H1 (cell line): ENCODE measurements at regions not wholly inside any gene's neighbourhood (a gene's known extent, or its start where the extent isn't known, plus 50 kb on each side); places are given as distances from the start of the nearest gene placed in this dataset.

Source experiments
- CHD2 ChIP-seq: IDR thresholded peaks from 2 replicates; pipeline ENCODE4 v1.6.1; 2012; ENCODE audit warnings: low read length, improper control_type of control experiment
- CREB1 ChIP-seq: IDR thresholded peaks from 2 replicates; pipeline ENCODE4 v1.6.1; 2012; ENCODE audit warnings: inconsistent platforms
- E2F6 ChIP-seq: IDR thresholded peaks from 2 replicates; pipeline ENCODE4 v1.6.1; 2012; ENCODE audit warnings: inconsistent platforms
- EP300 ChIP-seq, 2 experiments: IDR thresholded peaks; 1 replicate in 1 of 2; 2 replicates in 1 of 2; pipeline ENCODE4 v1.6.1; 2011 to 2012; ENCODE audit warnings: low read depth in 2 of 2, low read length in 2 of 2, mild to moderate bottlenecking in 2 of 2, borderline replicate concordance in 1 of 2, inconsistent platforms in 1 of 2, moderate library complexity in 1 of 2
- EZH2 ChIP-seq: fragments of 200-600 bp; sonication (generic); IDR thresholded peaks from 2 replicates; pipeline ENCODE4 v1.7.1; 2012; ENCODE audit warnings: low read depth, mild to moderate bottlenecking, moderate library complexity, low read length, inconsistent platforms; ENCODE audit not compliant: severe bottlenecking
- GABPA ChIP-seq: IDR thresholded peaks from 2 replicates; pipeline ENCODE4 v1.6.1; 2011; ENCODE audit warnings: mild to moderate bottlenecking, low read length, moderate library complexity, borderline replicate concordance; ENCODE audit not compliant: insufficient read depth
- POLR2A ChIP-seq, 2 experiments: IDR thresholded peaks; 1 replicate in 1 of 2; 2 replicates in 1 of 2; pipeline ENCODE4 v1.6.1; 2011; ENCODE audit warnings: low read depth in 2 of 2, low read length in 2 of 2, mild to moderate bottlenecking in 2 of 2; ENCODE audit errors: control extremely low read depth in 1 of 2
- RFX5 ChIP-seq: IDR thresholded peaks from 2 replicates; pipeline ENCODE4 v1.6.1; 2011; ENCODE audit warnings: low read depth, low read length, improper control_type of control experiment, borderline replicate concordance
- ZNF274 ChIP-seq: IDR thresholded peaks from 2 replicates; pipeline ENCODE4 v1.7.0; 2012; ENCODE audit warnings: low read length, borderline replicate concordance; ENCODE audit errors: extremely low read depth
- TF ChIP-seq, protein P1 (sequence below), 3 experiments: IDR thresholded peaks; 1 replicate in 2 of 3; 2 replicates in 1 of 3; pipeline versions ENCODE4 v1.5.1 to v1.6.1; 2011; ENCODE audit warnings: low read length in 3 of 3, mild to moderate bottlenecking in 3 of 3, inconsistent platforms in 2 of 3, low read depth in 1 of 3, moderate library complexity in 1 of 3; ENCODE audit not compliant: insufficient read depth in 1 of 3; ENCODE audit errors: control extremely low read depth in 1 of 3

DNA sequence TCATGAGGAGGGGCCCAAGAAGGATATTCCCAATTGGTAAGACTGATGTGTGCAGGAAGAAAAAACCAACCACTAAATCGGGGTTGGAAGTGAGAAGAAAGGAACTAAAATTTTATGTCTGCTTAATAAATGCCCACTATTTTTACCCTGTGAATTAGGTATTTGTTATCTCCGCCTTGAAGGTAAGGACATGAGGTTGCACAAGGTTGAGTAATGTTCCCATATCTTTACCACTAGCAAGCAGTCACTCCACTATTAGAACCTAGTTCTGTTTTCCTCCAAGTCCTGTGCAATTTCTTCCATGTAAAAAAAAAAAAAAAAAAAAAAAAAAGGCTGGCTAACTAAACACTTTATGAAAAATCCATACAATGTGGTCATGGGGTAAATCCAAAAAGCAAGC lies 318.5 kb upstream of the SLCO3A1 start:
- TF ChIP-seq, protein P1, sequence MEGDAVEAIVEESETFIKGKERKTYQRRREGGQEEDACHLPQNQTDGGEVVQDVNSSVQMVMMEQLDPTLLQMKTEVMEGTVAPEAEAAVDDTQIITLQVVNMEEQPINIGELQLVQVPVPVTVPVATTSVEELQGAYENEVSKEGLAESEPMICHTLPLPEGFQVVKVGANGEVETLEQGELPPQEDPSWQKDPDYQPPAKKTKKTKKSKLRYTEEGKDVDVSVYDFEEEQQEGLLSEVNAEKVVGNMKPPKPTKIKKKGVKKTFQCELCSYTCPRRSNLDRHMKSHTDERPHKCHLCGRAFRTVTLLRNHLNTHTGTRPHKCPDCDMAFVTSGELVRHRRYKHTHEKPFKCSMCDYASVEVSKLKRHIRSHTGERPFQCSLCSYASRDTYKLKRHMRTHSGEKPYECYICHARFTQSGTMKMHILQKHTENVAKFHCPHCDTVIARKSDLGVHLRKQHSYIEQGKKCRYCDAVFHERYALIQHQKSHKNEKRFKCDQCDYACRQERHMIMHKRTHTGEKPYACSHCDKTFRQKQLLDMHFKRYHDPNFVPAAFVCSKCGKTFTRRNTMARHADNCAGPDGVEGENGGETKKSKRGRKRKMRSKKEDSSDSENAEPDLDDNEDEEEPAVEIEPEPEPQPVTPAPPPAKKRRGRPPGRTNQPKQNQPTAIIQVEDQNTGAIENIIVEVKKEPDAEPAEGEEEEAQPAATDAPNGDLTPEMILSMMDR (IDR thresholded peaks at IDR 0.05; ENCODE audit: control extremely low read depth in 1 of 3, insufficient read depth in 1 of 3, low read depth in 1 of 3, low read length in 3 of 3) = no peak
- TF ChIP-seq POLR2A (IDR thresholded peaks at IDR 0.05; ENCODE audit: control extremely low read depth in 1 of 2, low read depth in 2 of 2, low read length in 2 of 2) (no peak), CREB1 (no peak), ZNF274 (no peak), EZH2 (no peak), RFX5 (no peak), EP300 (IDR thresholded peaks at IDR 0.05; ENCODE audit: borderline replicate concordance in 1 of 2, low read depth in 2 of 2, low read length in 2 of 2) (no peak), E2F6 (no peak), CHD2 (no peak), GABPA (no peak)
